ENCODE measurements at regions not wholly inside any gene's neighbourhood (a gene's known extent, or its start where the extent isn't known, plus 50 kb on each side); places are given as distances from the start of the nearest gene placed in this dataset.

GRCh38 chr1:103180660-103181059 is 72.3 kb upstream of the COL11A1 start:
- H4K20me1 ChIP-seq (ENCODE audit: control insufficient read depth, insufficient read depth) = no peaks in the 10 kb centered on the region
- ChIA-PET POLR2A (no interaction called here), SMC1A (ENCODE audit: uncharacterized antibody, unreplicated experiment) (interaction anchor here (1.5 kb wide), 1 partner anchor 23 kb away, joined by 6 read pairs; no protein-coding TSS in a partner anchor), RAD21 (ENCODE audit: unreplicated experiment) (no interaction called here), CTCF (interaction anchor here (1.4 kb wide), 1 partner anchor 339 kb away, joined by 3 read pairs; no protein-coding TSS in a partner anchor)
- no peaks in the 10 kb centered on the region for H3K4me1 ChIP-seq (ENCODE audit: control insufficient read depth, insufficient read depth, low read length)
- BruUV-seq (replicated peaks) = no TSS peak
- no peaks in the 10 kb centered on the region for H3K36me3 ChIP-seq (ENCODE audit: control insufficient read depth in 2 of 2, insufficient read depth in 2 of 2, low read length in 1 of 2)
- no peak overlapping the region for H2AFZ ChIP-seq (ENCODE audit: control insufficient read depth, low read depth, low read length)
- ATAC-seq = no peak
- no peak overlapping the region for H3K27ac ChIP-seq (ENCODE audit: control insufficient read depth, insufficient read depth)
- WGBS (ENCODE audit: insufficient coverage, insufficient replicate concordance, low lambda C conversion rate, missing lambda C conversion rate) = 13% methylated on average over 3 of the region's 3 CpGs
- no peak for FAIRE-seq
- no peak overlapping the region for H3K9ac ChIP-seq (ENCODE audit: control insufficient read depth, insufficient read depth, low read length)
- TF ChIP-seq RCOR1 (conservative IDR thresholded peaks at IDR 0.05; ENCODE audit: low read depth, low read length) (no peak), TCF12 (IDR thresholded peaks at IDR 0.05; ENCODE audit: low read depth, low read length) (no peak), EZH2 (IDR thresholded peaks at IDR 0.05; ENCODE audit: borderline replicate concordance, control insufficient read depth, low read depth, low read length) (no peak), ZNF24 (IDR thresholded peaks at IDR 0.05) (no peak), SUPT20H (IDR thresholded peaks at IDR 0.05; ENCODE audit: borderline replicate concordance, control insufficient read depth, low read depth, low read length) (no peak), YY1 (IDR thresholded peaks at IDR 0.05; ENCODE audit: low read depth, low read length) (no peak), ATF2 (IDR thresholded peaks at IDR 0.05; ENCODE audit: low read length) (no peak), SP1 (IDR thresholded peaks at IDR 0.05; ENCODE audit: low read depth, low read length) (no peak), CHD4 (IDR thresholded peaks at IDR 0.05) (no peak), PAX5 (IDR thresholded peaks at IDR 0.05; ENCODE audit: borderline replicate concordance, low read depth, low read length) (no peak), NFYB (IDR thresholded peaks at IDR 0.05; ENCODE audit: insufficient read depth, low read depth, low read length) (no peak), EED (IDR thresholded peaks at IDR 0.05; ENCODE audit: low read depth) (no peak), WRNIP1 (IDR thresholded peaks at IDR 0.05; ENCODE audit: borderline replicate concordance, low read depth, low read length) (no peak), STAT1 (conservative IDR thresholded peaks at IDR 0.05) (no peak)
- TF ChIP-seq, protein P1, sequence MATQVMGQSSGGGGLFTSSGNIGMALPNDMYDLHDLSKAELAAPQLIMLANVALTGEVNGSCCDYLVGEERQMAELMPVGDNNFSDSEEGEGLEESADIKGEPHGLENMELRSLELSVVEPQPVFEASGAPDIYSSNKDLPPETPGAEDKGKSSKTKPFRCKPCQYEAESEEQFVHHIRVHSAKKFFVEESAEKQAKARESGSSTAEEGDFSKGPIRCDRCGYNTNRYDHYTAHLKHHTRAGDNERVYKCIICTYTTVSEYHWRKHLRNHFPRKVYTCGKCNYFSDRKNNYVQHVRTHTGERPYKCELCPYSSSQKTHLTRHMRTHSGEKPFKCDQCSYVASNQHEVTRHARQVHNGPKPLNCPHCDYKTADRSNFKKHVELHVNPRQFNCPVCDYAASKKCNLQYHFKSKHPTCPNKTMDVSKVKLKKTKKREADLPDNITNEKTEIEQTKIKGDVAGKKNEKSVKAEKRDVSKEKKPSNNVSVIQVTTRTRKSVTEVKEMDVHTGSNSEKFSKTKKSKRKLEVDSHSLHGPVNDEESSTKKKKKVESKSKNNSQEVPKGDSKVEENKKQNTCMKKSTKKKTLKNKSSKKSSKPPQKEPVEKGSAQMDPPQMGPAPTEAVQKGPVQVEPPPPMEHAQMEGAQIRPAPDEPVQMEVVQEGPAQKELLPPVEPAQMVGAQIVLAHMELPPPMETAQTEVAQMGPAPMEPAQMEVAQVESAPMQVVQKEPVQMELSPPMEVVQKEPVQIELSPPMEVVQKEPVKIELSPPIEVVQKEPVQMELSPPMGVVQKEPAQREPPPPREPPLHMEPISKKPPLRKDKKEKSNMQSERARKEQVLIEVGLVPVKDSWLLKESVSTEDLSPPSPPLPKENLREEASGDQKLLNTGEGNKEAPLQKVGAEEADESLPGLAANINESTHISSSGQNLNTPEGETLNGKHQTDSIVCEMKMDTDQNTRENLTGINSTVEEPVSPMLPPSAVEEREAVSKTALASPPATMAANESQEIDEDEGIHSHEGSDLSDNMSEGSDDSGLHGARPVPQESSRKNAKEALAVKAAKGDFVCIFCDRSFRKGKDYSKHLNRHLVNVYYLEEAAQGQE (IDR thresholded peaks at IDR 0.05; ENCODE audit: low read depth, low read length) = no peak
- TF ChIP-seq, protein P2, sequence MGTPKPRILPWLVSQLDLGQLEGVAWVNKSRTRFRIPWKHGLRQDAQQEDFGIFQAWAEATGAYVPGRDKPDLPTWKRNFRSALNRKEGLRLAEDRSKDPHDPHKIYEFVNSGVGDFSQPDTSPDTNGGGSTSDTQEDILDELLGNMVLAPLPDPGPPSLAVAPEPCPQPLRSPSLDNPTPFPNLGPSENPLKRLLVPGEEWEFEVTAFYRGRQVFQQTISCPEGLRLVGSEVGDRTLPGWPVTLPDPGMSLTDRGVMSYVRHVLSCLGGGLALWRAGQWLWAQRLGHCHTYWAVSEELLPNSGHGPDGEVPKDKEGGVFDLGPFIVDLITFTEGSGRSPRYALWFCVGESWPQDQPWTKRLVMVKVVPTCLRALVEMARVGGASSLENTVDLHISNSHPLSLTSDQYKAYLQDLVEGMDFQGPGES (IDR thresholded peaks at IDR 0.05) = no peak
- no peaks in the 10 kb centered on the region for H3K9me3 ChIP-seq (replicated peaks; ENCODE audit: control insufficient read depth, insufficient read depth, low read length)
- H3K4me2 ChIP-seq (ENCODE audit: control insufficient read depth, insufficient read depth) = no peak overlapping the region
- DNase-seq (ENCODE audit: low read depth, low spot score) = no peak
- in situ Hi-C loops (cut with MboI) (no loop called here), intact Hi-C loops (cut with micrococcal nuclease; ENCODE audit: unreplicated experiment) (no loop called here)
- no peaks in the 10 kb centered on the region for H3K79me2 ChIP-seq (ENCODE audit: control insufficient read depth, insufficient read depth, low read length)
- no peaks in the 10 kb centered on the region for H3K27me3 ChIP-seq (replicated peaks in 1 of 2; ENCODE audit: control insufficient read depth in 2 of 2, insufficient read depth in 2 of 2, low read length in 1 of 2)
- H3K4me3 ChIP-seq = no peak overlapping the region
